PFSK-1 (cell line): ENCODE measurements at regions not wholly inside any gene's neighbourhood (a gene's known extent, or its start where the extent isn't known, plus 50 kb on each side); places are given as distances from the start of the nearest gene placed in this dataset.

Experiments
- FOXP2 ChIP-seq: optimal IDR thresholded peaks from 2 replicates; pipeline ENCODE3; 2011; ENCODE audit warnings: borderline replicate concordance, control low read depth, inconsistent platforms; ENCODE audit not compliant: insufficient read depth; ENCODE audit errors: extremely low read length, extremely low read depth
- POLR2AphosphoS5 ChIP-seq: IDR thresholded peaks from 2 replicates; pipeline ENCODE4 v1.6.1; 2012; ENCODE audit warnings: low read depth, mild to moderate bottlenecking, control low read depth, low read length, moderate library complexity
- SIN3A ChIP-seq: IDR thresholded peaks from 2 replicates; pipeline ENCODE4 v1.6.1; 2012; ENCODE audit warnings: mild to moderate bottlenecking, low read length, moderate library complexity, borderline replicate concordance; ENCODE audit not compliant: insufficient read depth
- TAF1 ChIP-seq: IDR thresholded peaks from 2 replicates; pipeline ENCODE4 v1.6.1; 2012; ENCODE audit warnings: low read length, control low read depth, borderline replicate concordance; ENCODE audit not compliant: insufficient read depth
- TF ChIP-seq, protein P1 (sequence below), 2 experiments: IDR thresholded peaks; 2 replicates each; pipeline versions ENCODE4 v1.6.1 to v1.8.0; 2011 to 2012; ENCODE audit warnings: low read depth in 2 of 2, low read length in 2 of 2, control low read depth in 1 of 2, inconsistent platforms in 1 of 2, mild to moderate bottlenecking in 1 of 2, moderate library complexity in 1 of 2; ENCODE audit not compliant: insufficient read depth in 1 of 2

DNA sequence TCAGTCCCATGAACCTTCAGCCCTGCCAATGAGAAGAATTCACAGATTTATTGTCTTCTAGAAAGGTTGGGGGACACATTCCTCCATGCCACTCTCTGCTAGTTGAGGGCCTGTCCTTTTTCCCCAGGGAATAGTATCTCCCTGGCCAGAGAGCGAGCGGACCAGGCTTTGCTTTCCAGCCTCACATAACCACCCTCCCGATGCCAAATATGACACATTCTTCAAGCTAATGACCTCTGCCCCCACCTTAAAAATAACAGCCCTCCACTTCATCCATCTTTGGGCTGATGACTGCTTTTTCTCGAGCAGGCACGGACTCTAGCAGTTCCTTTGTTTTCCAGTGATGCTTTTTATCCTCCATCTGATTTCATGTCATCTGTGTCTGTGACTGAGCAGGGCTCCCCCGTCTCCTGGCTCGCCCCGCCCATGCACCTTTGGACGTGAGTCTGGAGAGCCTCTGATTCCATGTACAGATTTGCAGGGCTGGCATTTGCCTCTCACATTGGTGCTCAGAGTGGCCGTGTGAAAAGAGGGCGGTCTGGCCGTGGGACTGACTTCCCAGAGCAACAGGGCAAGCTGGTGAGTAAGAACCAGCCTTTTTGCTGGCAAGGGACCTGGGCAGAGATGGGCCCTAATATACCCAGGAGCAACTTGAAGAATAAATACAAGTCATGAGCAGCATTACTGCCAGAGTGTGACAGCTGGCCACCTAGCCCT lies 279.8 kb downstream of the BCOR start:
- TF ChIP-seq TAF1 (no peak), POLR2AphosphoS5 (no peak), SIN3A (no peak), FOXP2 (no peak)
- TF ChIP-seq, protein P1, sequence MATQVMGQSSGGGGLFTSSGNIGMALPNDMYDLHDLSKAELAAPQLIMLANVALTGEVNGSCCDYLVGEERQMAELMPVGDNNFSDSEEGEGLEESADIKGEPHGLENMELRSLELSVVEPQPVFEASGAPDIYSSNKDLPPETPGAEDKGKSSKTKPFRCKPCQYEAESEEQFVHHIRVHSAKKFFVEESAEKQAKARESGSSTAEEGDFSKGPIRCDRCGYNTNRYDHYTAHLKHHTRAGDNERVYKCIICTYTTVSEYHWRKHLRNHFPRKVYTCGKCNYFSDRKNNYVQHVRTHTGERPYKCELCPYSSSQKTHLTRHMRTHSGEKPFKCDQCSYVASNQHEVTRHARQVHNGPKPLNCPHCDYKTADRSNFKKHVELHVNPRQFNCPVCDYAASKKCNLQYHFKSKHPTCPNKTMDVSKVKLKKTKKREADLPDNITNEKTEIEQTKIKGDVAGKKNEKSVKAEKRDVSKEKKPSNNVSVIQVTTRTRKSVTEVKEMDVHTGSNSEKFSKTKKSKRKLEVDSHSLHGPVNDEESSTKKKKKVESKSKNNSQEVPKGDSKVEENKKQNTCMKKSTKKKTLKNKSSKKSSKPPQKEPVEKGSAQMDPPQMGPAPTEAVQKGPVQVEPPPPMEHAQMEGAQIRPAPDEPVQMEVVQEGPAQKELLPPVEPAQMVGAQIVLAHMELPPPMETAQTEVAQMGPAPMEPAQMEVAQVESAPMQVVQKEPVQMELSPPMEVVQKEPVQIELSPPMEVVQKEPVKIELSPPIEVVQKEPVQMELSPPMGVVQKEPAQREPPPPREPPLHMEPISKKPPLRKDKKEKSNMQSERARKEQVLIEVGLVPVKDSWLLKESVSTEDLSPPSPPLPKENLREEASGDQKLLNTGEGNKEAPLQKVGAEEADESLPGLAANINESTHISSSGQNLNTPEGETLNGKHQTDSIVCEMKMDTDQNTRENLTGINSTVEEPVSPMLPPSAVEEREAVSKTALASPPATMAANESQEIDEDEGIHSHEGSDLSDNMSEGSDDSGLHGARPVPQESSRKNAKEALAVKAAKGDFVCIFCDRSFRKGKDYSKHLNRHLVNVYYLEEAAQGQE (IDR thresholded peaks at IDR 0.05; ENCODE audit: insufficient read depth in 1 of 2, low read depth in 2 of 2, low read length in 2 of 2): no peak
